ENCODE measurements at regions not wholly inside any gene's neighbourhood (a gene's known extent, or its start where the extent isn't known, plus 50 kb on each side); places are given as distances from the start of the nearest gene placed in this dataset.
A peak's percentile ranks its signal among the peaks of the same experiment; 100 is the strongest.

GRCh38 chr10:3486346-3487065 is 298.5 kb downstream of the KLF6 start:
- TF ChIP-seq CTCF (IDR thresholded peaks at IDR 0.05; ENCODE audit: insufficient read depth, low read depth, low read length, missing control alignments) = no peak
- H3K4me3 ChIP-seq (ENCODE audit: low read depth, low read length) = no peak overlapping the region
- DNase-seq (ENCODE audit: low read depth) = no peak

- TF ChIP-seq CTCF (IDR thresholded peaks at IDR 0.05; ENCODE audit: insufficient read depth, low read depth, low read length, missing control alignments) = no peak
- H3K4me3 ChIP-seq (ENCODE audit: low read depth, low read length) = peak overlapping the region; percentile 81
- DNase-seq (ENCODE audit: low read depth) = peak; percentile 75
Observed at GRCh38 chr10:3485057-3485686, 299.8 kb downstream of the KLF6 start.

GRCh38 chr10:3484306-3485056 is 300.5 kb downstream of the KLF6 start:
- no peak for TF ChIP-seq CTCF (IDR thresholded peaks at IDR 0.05; ENCODE audit: insufficient read depth, low read depth, low read length, missing control alignments)
- H3K4me3 ChIP-seq (ENCODE audit: low read depth, low read length) = peak overlapping the region; percentile 81
- peak; percentile 89 for DNase-seq (ENCODE audit: low read depth)

- peak; percentile 56 for DNase-seq (ENCODE audit: low read depth)
- H3K4me3 ChIP-seq (ENCODE audit: low read depth, low read length) = no peak overlapping the region
- TF ChIP-seq CTCF (IDR thresholded peaks at IDR 0.05; ENCODE audit: insufficient read depth, low read depth, low read length, missing control alignments) = no peak
Observed at GRCh38 chr10:3482200-3482993, 302.6 kb downstream of the KLF6 start.

- no peak for TF ChIP-seq CTCF (IDR thresholded peaks at IDR 0.05; ENCODE audit: insufficient read depth, low read depth, low read length, missing control alignments)
- DNase-seq (ENCODE audit: low read depth) = no peak
- no peak overlapping the region for H3K4me3 ChIP-seq (ENCODE audit: low read depth, low read length)
Observed at GRCh38 chr10:3481496-3481895, 303.5 kb downstream of the KLF6 start.

GRCh38 chr10:3480990-3481315 is 304.1 kb downstream of the KLF6 start:
- no peak for DNase-seq (ENCODE audit: low read depth)
- H3K4me3 ChIP-seq (ENCODE audit: low read depth, low read length) = no peak overlapping the region

More at GRCh38 chr10:3480990-3481315, 304.1 kb downstream of the KLF6 start:
- no peak for TF ChIP-seq CTCF (IDR thresholded peaks at IDR 0.05; ENCODE audit: insufficient read depth, low read depth, low read length, missing control alignments)
